K562 (cell line): ENCODE measurements at regions not wholly inside any gene's neighbourhood (a gene's known extent, or its start where the extent isn't known, plus 50 kb on each side); places are given as distances from the start of the nearest gene placed in this dataset.

ENCODE experiments used
- ATAC-seq: fragments of 200-7000 bp; cut with Tn5 transposase; 3 replicates; pipeline ENCODE4 v1.9.1; 2020; ENCODE audit warnings: moderate library complexity
- BruUV-seq: library from RNA; stranded (reverse); fragments of 400-500 nt; replicated peaks from 2 replicates; lab custom pipeline; 2021; lab: Mats Ljungman, UMichigan
- CTCF ChIA-PET: fragments of 300-600 bp; formaldehyde crosslinking; extraction: SDS; loops from one replicate; lab custom pipeline; 2021; ENCODE audit warnings: low intra/inter-chr PET ratio; lab: Yijun Ruan, JAX
- POLR2A ChIA-PET: fragments of 300-600, 350-650 bp; sonication (Branson Sonifier 250); formaldehyde crosslinking; extraction: SDS; loops from one replicate; lab custom pipeline; 2021; ENCODE audit warnings: antibody characterized with exemption, inconsistent platforms; lab: Yijun Ruan, JAX
- DNase-seq, 4 experiments: peaks; one replicate each; pipeline versions ENCODE4 v3.0.0 to v3.0.0-alpha.2; 2011 to 2018; ENCODE audit warnings: low spot score in 3 of 4, mixed read lengths in 3 of 4; ENCODE audit errors: extremely low read depth in 1 of 4
- FAIRE-seq: peaks from 2 replicates; lab custom pipeline; 2011; peaks lifted over from hg19 to GRCh38; lab: Jason Lieb, UNC
- H2AFZ ChIP-seq: 2 replicates; pipeline ENCODE4 v1.6.0; 2011; ENCODE audit warnings: low read depth, low read length, control low read depth, inconsistent platforms
- H3K27ac ChIP-seq: fragments of 200-600 bp; 3 replicates; pipeline ENCODE4 v1.8.0; 2011; ENCODE audit warnings: low read depth, mild to moderate bottlenecking, control low read depth, inconsistent platforms, low read length, moderate library complexity, mixed read lengths; ENCODE audit errors: extremely low read depth
- H3K27me3 ChIP-seq, 2 experiments: fragments of 300-600 bp in 1 of 2; 2 replicates in 1 of 2; 3 replicates in 1 of 2; pipeline versions ENCODE4 v1.6.0 to v1.8.0; 2011; ENCODE audit warnings: inconsistent platforms in 2 of 2, low read length in 2 of 2, mild to moderate bottlenecking in 1 of 2, mixed read lengths in 1 of 2, moderate library complexity in 1 of 2; ENCODE audit not compliant: control insufficient read depth in 2 of 2, insufficient read depth in 2 of 2
- H3K36me3 ChIP-seq: fragments of 300-600 bp; 3 replicates; pipeline ENCODE4 v1.8.0; 2011; ENCODE audit warnings: mild to moderate bottlenecking, low read length, inconsistent platforms; ENCODE audit not compliant: control insufficient read depth, insufficient read depth
- H3K4me1 ChIP-seq, 2 experiments: fragments of 200-600 bp in 1 of 2; replicated peaks in 1 of 2; 2 replicates in 1 of 2; 3 replicates in 1 of 2; pipeline versions ENCODE4 v1.5.1 to v1.8.0; 2011; ENCODE audit warnings: inconsistent platforms in 2 of 2, low read length in 2 of 2, mild to moderate bottlenecking in 1 of 2, mixed read lengths in 1 of 2, moderate library complexity in 1 of 2; ENCODE audit not compliant: control insufficient read depth in 2 of 2, insufficient read depth in 2 of 2
- H3K4me2 ChIP-seq: 2 replicates; pipeline ENCODE4 v1.6.1; 2011; ENCODE audit warnings: low read length, control low read depth, inconsistent platforms, mixed read lengths; ENCODE audit not compliant: insufficient read depth
- H3K4me3 ChIP-seq: fragments of 200-600 bp; sonication (generic), shearing (Covaris generic); 2 replicates; pipeline ENCODE4 v1.5.1; 2016; ENCODE audit warnings: control low read depth, inconsistent platforms
- H3K79me2 ChIP-seq: fragments of 200-600 bp; 3 replicates; pipeline ENCODE4 v1.8.0; 2011; ENCODE audit warnings: low read length, inconsistent platforms; ENCODE audit not compliant: control insufficient read depth, insufficient read depth
- H3K9ac ChIP-seq, 2 experiments: 2 replicates each; pipeline versions ENCODE4 v1.6.0 to v1.6.1; 2011; ENCODE audit warnings: low read depth in 2 of 2, low read length in 2 of 2, control low read depth in 1 of 2, inconsistent platforms in 1 of 2, mild to moderate bottlenecking in 1 of 2, mixed read lengths in 1 of 2; ENCODE audit not compliant: insufficient read depth in 1 of 2
- H3K9me1 ChIP-seq: one replicate; pipeline ENCODE4 v1.6.0; 2011; ENCODE audit warnings: inconsistent platforms, mild to moderate bottlenecking, low read length, moderate library complexity; ENCODE audit not compliant: control insufficient read depth, insufficient read depth
- H3K9me3 ChIP-seq: replicated peaks from 2 replicates; pipeline ENCODE4 v1.5.1; 2011; ENCODE audit warnings: low read depth, low read length, inconsistent platforms; ENCODE audit not compliant: control insufficient read depth, insufficient read depth
- H4K20me1 ChIP-seq: replicated peaks from 2 replicates; pipeline ENCODE4 v1.6.1; 2011; ENCODE audit warnings: low read length, inconsistent platforms, mixed read lengths; ENCODE audit not compliant: control insufficient read depth, insufficient read depth
- ARID1B ChIP-seq: fragments of 450-650 bp; IDR thresholded peaks from 2 replicates; pipeline ENCODE4 v1.6.1; 2016; ENCODE audit warnings: antibody characterized with exemption, mild to moderate bottlenecking, inconsistent platforms
- C11orf30 ChIP-seq: fragments of 450-650 bp; IDR thresholded peaks from 2 replicates; pipeline ENCODE4 v1.6.1; 2016; ENCODE audit warnings: low read depth, mild to moderate bottlenecking
- CHD4 ChIP-seq: fragments of 200-600 bp; sonication (generic); IDR thresholded peaks from 3 replicates; pipeline ENCODE4 v1.6.1; 2012; ENCODE audit warnings: low read depth, mild to moderate bottlenecking, mixed read lengths, low read length, inconsistent platforms; ENCODE audit not compliant: insufficient read depth, insufficient replicate concordance, poor library complexity, severe bottlenecking
- CREB1 ChIP-seq, 2 experiments: sonication (generic) in 1 of 2; formaldehyde crosslinking in 1 of 2; IDR thresholded peaks; 2 replicates each; pipeline versions ENCODE4 v1.6.1 to v1.8.0; 2012 to 2022; ENCODE audit warnings: inconsistent platforms in 1 of 2, mild to moderate bottlenecking in 1 of 2, missing genetic modification reagents in 1 of 2, moderate library complexity in 1 of 2
- FOXA1 ChIP-seq: fragments of 450-650 bp; IDR thresholded peaks from 2 replicates; pipeline ENCODE4 v1.6.1; 2016; ENCODE audit warnings: mild to moderate bottlenecking, borderline replicate concordance
- PHF20 ChIP-seq: fragments of 450-650 bp; IDR thresholded peaks from 2 replicates; pipeline ENCODE4 v1.6.1; 2018; ENCODE audit not compliant: partially characterized antibody
- PTRF ChIP-seq: fragments of 450-650 bp; IDR thresholded peaks from 2 replicates; pipeline ENCODE4 v1.6.1; 2016; ENCODE audit warnings: mild to moderate bottlenecking, missing genetic modification characterization, missing compliant biosample characterization
- TCF7L2 ChIP-seq: fragments of 150-350 bp; IDR thresholded peaks from 2 replicates; pipeline ENCODE4 v1.6.1; 2016; ENCODE audit warnings: low read depth, mild to moderate bottlenecking, low read length, moderate library complexity
- ZNF311 ChIP-seq: fragments of 250-450 bp; sonication (Bioruptor Pico); IDR thresholded peaks from 2 replicates; pipeline ENCODE4 v1.4.0; 2020; ENCODE audit warnings: mild to moderate bottlenecking, moderate library complexity
- WGBS: fragments of 100-300 bp; shearing (Covaris generic); methylation state at CpG from one replicate; pipeline ENCODE4 v1.1.6; 2016; ENCODE audit warnings: low coverage, mixed read lengths; ENCODE audit not compliant: insufficient coverage; ENCODE audit errors: missing lambda C conversion rate; 5-methylcytosine and 5-hydroxymethylcytosine counted together
- in situ Hi-C: fragments of 300-500 bp; cut with MboI; formaldehyde crosslinking; loops from 4 replicates; pipeline ENCODE4 v1.15.0; 2018; ENCODE audit warnings: inconsistent platforms, mixed read lengths
- intact Hi-C: fragments of 100-400 bp; cut with micrococcal nuclease; formaldehyde crosslinking; loops from 2 replicates; pipeline ENCODE4 v1.14.2; 2022
- TF ChIP-seq, protein P1 (sequence below), 2 experiments: IDR thresholded peaks in 1 of 2; conservative IDR thresholded peaks in 1 of 2; 2 replicates each; pipeline ENCODE4 v1.6.1; 2016; ENCODE audit warnings: low read depth in 2 of 2, mild to moderate bottlenecking in 1 of 2, missing compliant biosample characterization in 1 of 2, missing genetic modification characterization in 1 of 2, moderate library complexity in 1 of 2
- TF ChIP-seq, protein P2 (sequence below): IDR thresholded peaks from 2 replicates; pipeline ENCODE4 v1.6.1; 2011; ENCODE audit not compliant: insufficient read length; ENCODE audit errors: extremely low read depth

DNA sequence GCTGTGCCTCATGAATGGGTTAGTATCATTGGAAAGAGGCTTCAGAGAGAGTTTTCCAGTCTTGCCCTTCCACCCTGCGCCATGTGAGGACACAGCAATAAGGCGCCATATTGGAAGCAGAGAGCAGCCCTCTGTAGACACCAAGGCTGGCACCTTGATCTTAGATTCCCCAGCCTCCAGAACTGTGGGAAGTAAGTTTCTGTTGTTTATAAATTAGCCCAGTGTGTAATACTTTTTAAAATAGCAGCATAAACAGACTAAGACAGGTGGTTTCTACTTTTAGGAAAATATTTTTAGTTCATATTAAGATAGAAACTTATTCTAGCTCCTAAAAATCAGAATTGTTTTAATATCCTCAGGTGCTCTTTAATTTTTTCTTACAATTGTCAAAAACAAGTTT lies 117.9 kb downstream of the TM9SF2 start:
- Histone ChIP-seq H3K4me1 (peaks cover 3% of the 10 kb centered on the region in 2 experiments; a peak in 3 of 5 replicates), H3K79me2 (no peaks in the 10 kb centered on the region), H3K9me1 (peaks cover 5% of the 10 kb centered on the region), H3K4me2 (no peak overlapping the region), H3K27ac (no peak overlapping the region), H3K9me3 (no peaks in the 10 kb centered on the region), H3K9ac (no peak overlapping the region), H3K27me3 (no peaks in the 10 kb centered on the region), H3K36me3 (no peaks in the 10 kb centered on the region), H3K4me3 (no peak overlapping the region), H2AFZ (no peak overlapping the region), H4K20me1 (peaks cover 5% of the 10 kb centered on the region; the same call in 1 of the 2 replicates)
- ATAC-seq = no peak
- no TSS peak for BruUV-seq
- in situ Hi-C loops (no loop called here), intact Hi-C loops (loop anchor here (5.0 kb wide), 1 partner anchor 38 kb away; no protein-coding TSS in a partner anchor)
- DNase-seq = no peak
- CTCF ChIA-PET = no interaction called here
- TF ChIP-seq ARID1B (no peak), PHF20 (no peak), CHD4 (no peak), C11orf30 (no peak), PTRF (no peak), TCF7L2 (no peak), FOXA1 (no peak), ZNF311 (CRISPR knock-in tag) (no peak), CREB1 (IDR thresholded peaks at IDR 0.05) (no peak), CREB1 (CRISPR knock-in tag; IDR thresholded peaks at IDR 0.05) (no peak)
- TF ChIP-seq, protein P1, sequence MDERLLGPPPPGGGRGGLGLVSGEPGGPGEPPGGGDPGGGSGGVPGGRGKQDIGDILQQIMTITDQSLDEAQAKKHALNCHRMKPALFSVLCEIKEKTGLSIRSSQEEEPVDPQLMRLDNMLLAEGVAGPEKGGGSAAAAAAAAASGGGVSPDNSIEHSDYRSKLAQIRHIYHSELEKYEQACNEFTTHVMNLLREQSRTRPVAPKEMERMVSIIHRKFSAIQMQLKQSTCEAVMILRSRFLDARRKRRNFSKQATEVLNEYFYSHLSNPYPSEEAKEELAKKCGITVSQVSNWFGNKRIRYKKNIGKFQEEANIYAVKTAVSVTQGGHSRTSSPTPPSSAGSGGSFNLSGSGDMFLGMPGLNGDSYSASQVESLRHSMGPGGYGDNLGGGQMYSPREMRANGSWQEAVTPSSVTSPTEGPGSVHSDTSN (CRISPR knock-in tag; IDR thresholded peaks at IDR 0.05; ENCODE audit: low read depth) = no peak
- TF ChIP-seq, protein P1 (tag; conservative IDR thresholded peaks at IDR 0.05; ENCODE audit: low read depth) = no peak
- TF ChIP-seq, protein P2, sequence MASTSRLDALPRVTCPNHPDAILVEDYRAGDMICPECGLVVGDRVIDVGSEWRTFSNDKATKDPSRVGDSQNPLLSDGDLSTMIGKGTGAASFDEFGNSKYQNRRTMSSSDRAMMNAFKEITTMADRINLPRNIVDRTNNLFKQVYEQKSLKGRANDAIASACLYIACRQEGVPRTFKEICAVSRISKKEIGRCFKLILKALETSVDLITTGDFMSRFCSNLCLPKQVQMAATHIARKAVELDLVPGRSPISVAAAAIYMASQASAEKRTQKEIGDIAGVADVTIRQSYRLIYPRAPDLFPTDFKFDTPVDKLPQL = no peak
- FAIRE-seq = no peak
- 80% methylated on average over 1 of the region's 2 CpGs for WGBS
- POLR2A ChIA-PET = no interaction called here
